ENCODE measurements at regions not wholly inside any gene's neighbourhood (a gene's known extent, or its start where the extent isn't known, plus 50 kb on each side); places are given as distances from the start of the nearest gene placed in this dataset.
"Not testable (repeated sequence)": the region's sequence is repeated elsewhere in the genome, so short reads cannot be mapped to it uniquely, and the experiment has no call there.

DNA sequence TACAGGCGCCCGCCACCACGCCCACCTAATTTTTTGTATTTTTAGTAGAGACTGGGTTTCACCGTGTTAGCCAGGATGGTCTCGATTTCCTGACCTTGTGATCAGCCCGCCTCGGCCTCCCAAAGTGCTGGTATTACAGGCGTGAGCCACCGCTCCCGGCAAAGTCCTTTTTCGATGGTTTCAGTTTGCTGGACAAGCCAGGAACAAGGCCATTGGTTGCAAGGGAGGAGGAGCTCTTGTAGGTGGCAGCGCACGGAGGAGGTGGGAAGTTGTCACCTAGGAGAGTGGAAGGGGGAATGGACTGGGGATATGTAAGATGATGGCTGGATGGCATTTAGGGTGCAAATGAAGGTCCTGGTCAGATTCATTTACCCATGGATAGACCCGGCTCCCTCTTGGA is 218.5 kb upstream of the ATP6AP2 start:
- not testable (repeated sequence) for DNase-seq

DNA sequence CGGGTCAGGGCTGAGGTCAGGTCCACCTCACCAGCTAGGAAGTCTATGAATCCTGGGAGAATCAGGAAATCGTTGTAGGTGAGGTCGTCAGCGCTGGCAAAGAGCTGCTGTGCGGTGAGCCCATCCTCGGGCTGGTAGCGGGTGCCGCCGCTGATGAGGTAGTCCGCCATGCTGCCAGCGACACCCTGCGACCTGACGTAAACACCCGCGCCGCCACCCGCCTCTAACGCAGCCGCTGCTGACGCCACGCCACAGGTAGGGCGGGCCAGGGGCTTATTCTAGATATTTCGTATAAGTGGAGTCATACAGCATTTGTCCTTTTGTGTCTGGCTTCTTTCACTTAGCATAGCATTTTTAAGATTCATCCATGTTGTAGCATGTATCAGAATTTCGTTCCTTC is 220.2 kb upstream of the ATP6AP2 start:
- DNase-seq: no peak

DNA sequence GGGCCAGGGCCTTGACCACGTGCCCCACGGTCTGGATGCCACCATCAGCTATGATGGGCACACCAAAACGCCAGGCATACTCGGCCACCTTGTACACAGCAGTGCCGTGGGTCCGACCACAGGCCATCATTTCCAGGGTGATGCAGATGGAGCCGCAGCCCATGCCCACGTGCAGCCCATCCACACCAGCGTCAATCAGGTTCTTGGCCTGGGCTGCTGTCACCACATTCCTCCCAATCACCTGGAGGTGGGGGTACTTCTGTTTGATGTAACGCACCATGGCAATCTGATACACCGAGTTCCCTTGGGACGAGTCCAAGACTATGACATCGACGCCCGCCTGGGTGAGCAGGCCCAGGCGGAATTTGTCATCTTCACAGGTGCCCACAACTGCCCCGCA is 221.2 kb upstream of the ATP6AP2 start:
- no peak for DNase-seq

DNA sequence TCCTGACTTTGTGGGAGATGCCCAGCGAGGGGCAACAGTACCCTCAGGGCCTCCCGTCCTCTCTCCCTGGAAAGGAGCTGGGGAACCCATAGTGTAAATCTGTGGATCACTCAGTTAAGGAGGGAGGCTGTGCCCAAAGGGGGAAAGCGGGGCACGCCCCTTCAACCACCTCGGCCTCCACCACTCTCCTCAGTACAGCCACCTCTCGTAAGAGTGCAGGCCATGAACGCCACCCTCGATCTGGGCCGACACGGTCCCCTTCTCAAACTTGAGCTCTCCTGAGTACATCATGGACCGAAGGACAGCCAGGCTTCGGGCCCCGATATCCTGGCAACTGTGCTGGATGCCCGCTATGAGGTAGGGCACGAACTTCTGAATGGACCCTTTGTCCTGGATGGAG is 221.8 kb upstream of the ATP6AP2 start:
- no peak for DNase-seq

DNA sequence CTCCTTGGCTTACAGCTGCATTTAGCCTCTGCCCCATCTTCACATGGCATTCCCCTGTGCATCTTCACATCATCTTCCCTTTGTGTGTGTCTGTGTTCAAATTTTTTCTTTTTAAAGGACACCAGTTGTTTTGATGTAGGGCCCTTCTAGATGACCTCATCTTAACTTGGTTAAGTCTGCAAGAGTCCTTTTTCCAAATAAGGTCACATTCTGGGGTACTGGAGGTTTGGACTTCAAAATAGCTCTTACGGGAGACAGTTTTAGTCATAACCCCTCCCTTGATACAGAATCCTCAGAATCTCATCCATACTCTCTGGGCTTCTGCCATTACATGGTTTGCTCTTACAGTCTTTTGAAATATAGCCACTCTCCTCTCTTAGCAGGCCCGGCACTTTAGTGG is 231.5 kb upstream of the ATP6AP2 start:
- DNase-seq: no peak

DNA sequence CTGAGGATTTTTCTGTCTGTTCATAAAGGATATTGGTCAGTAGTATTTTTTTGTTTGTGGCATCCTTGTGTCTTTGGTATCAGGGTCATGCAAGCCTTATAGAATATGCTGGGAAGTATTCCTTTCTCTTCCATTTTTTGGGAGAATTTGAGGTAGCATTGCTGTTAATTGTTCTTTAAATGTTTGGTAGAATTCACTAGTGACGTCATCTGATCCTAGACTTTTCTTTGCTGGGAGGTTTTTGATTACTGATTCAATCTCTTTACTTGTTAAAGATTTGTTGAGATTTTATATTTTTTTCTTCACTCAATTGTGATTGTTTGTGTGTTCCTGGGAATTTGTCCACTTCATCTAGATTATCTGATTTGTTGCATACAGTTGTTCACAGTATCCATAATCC is 234.4 kb upstream of the ATP6AP2 start:
- no peak for DNase-seq

DNA sequence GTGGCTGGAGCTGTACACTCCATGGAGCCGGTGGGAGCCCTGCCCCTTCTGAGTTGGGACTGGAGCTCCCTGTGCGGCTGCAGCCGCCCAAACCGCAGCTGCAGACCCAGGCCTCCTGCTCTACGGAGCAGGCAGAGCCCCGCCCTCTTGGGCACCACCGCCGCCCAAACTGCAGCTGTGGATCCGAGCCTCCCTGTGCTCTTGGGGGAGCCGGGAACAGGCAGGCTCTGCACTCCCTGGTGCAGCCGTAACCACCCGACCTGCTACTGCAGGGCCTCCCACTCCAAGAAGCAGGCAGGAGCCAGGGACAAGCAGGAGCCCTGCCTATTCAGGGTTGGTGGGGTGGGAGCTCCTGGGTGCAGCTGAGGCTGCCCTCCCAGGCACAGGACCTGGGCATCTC is 237.5 kb upstream of the ATP6AP2 start:
- DNase-seq: no peak

DNA sequence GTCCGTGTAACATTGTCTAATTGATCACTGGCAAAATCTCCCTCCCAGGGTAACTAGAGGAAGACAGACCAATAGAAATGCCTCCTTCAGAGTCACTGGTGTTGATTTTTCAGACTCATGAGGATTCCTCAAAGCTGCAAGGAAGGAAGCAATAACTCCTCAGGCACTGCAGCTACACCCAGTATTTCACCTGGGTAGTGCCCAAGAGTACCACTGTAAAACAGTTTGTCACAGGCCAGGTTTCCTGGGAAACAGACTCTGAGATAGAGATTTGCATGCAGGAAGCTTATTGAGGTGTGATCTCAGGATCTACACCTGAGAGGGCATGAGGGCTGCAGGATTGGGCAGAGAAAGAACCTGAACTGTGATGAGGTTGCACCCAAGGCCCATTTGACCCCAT is 240.7 kb upstream of the ATP6AP2 start:
- no peak for DNase-seq

DNA sequence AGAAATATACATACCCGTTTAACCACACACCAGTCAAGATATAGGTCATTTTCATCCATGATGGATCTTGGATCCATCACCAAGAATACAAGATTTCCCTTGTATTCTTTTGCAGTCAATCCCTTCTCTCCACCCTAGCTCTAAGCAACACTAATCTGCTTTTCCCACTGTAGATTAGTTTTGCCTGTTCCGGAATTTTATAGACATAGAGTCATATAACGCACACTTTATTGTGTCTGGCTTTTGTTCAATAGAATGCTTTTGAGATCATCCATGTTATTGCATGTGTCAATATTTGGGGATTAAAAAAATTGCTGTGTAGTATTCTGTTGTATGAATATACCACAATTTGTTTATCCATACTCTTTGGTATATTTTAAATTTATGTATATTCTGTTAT is 235.6 kb upstream of the BCOR start:
- DNase-seq: no peak

DNA sequence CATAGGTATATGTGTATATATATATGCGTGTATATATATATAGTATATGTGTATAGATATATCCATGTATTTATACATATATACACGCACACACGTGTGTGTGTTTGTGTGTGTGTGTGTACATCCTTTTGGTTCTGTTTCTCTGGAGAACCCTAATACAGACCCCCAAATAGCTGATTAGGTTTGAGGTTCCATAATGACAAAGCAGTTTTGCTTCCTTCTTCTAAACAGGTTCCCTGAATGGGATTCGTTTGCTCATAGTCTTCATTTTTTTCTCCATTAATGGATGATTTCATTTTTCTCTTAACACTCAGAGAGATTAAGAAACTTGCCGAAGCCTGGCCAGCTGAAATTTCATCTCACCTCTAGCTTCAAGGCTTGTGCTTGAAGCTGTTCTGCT is 234.0 kb upstream of the BCOR start:
- no peak for DNase-seq

DNA sequence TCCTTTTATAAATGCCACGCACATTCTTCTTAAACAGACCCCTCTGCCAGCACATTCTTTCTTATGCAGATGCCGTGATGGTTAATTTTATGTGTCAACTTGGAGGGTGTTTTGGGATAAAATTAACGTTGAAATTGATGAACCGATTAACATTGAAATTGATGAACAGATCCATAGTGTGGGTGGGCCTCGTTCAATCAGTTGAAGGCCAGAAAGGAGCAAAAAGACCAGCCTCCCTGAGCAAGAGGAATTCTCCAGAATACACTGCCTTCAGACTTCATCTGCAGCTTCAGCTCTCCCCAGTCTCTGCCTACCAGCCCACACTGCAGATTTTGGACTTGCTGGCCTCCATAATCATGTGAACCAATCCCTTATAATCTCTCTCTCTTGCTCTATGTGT is 233.6 kb upstream of the BCOR start:
- no peak for DNase-seq

DNA sequence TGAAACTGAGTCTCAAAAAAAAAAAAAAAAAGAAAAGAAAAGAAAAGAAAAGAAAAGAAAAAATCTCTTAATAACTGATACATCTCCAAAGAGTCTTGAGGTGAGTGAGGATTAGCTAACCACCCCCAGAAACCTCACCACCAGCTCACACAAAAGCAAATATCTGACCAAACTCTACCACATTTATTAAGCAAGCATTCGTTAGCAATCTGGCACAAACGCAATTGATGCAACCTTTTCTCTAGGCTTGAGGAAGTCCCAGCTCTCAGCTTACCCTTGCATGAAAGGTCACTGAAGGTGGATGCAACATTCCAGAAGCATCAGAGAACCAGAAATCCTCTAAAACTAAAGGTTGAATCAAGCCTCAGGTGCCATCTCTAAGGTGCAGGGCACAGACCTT is 231.9 kb upstream of the BCOR start:
- DNase-seq: no peak

DNA sequence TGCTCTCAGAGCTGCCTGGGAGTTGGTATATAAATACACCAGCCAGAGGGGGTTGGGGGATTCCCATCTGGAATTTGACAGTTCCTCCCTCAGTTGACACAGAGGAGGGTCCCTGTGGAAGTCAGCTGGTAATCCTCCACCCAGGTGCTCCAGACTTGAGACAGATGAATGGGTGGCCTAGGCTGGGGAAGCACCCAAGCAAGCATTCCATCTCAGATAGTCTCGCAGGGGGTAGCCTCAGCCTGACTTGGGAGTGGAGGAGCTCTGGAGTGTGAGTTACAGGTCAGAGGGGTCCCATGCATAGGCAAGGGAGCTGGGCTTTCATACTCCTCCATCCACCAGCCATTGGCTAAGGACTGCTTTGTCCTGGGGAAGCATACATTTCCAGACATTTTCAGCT is 229.3 kb upstream of the BCOR start:
- DNase-seq: no peak

DNA sequence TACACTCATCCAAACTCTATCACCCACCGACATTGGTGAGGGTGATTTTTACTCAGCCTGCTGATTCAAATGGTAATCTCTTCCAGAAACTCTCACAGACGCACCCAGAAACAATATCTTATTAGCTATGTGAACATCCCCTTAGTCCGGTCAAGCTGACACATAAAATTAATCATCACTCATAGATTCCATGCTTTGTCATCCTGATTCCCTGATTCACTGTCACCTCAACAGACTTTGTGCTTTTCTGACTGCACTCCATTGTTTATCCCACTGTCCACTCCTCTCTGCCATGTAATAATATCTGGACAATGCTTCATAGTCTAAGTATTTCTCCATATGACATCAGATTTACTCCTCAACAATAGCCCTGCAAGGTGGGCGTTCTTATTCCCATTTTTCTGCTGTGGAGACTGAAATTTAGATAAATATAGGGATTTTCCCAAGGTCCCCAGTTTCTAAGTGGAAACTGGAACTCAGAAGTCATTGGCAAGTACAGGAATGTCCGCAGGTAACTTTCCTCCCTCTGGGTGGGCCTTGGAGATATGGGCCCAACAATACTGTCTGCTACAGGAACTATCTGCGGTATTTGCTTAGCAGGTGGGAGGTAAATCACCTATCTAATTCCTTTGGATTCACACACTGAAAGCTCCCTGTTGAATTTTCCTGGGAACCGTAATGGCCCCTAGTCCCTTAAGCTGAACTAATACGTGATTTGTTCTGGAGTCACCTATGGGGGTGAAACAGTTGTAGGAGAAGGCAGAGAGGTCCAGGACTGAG is 228.6 kb upstream of the BCOR start:
- no peak for DNase-seq

DNA sequence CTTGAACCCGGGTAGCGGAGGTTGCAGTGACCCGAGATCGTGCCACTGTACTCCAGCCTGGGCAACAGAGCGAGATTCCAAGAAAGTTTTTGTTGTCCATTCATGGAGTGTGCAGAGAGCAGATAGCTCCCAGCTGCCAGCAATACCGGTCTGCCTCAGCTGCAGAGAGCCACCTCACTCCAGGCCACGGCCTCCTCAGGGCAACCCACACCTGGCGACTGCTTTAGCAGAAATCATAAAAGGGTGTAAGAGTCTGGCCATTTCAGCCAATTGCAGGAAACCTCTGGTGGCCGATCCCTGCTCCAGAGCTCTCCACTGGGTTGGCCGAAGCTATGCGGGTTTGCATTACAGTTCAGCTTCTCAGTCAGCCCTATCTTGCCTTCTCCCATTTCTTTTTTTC is 227.4 kb upstream of the BCOR start:
- no peak for DNase-seq

DNA sequence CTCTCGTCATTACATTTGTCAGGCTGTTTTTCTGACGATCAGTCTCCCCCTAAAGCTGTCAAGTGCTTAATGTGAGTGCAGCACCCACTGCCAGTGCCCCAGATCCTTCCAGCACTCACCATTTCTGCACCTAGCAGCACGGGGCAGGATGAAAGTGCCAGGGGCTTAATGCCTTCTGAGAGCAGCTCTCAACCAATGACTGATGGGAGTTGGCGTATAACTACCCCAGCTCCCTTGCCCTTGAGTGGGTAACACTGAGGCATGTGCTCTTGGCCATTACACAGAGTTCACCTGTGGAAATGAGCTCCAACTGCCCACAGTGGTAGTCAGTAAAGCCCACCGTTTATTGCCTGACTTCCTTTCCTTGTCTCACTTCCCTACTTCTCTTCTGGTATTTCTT is 226.2 kb upstream of the BCOR start:
- DNase-seq: no peak

DNA sequence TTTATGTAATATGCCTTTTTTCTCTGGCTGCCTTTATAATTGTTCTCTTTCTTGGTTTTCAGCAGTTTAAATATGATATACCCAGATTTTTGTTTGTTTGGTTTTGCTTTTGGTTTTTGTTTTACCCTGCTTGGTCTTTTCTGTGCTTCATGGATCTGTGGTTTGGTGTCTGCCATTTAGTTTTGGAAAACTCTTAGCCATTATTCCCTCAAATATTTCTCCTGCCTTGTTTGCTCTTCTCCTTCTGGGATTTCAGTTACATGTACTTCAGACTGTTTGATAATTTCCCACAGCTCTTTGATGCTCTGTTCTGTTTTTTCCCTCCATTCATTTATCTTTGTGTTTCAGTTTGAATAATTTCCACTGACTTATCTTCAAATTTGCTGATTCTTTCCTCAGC is 223.1 kb upstream of the BCOR start:
- DNase-seq: no peak

DNA sequence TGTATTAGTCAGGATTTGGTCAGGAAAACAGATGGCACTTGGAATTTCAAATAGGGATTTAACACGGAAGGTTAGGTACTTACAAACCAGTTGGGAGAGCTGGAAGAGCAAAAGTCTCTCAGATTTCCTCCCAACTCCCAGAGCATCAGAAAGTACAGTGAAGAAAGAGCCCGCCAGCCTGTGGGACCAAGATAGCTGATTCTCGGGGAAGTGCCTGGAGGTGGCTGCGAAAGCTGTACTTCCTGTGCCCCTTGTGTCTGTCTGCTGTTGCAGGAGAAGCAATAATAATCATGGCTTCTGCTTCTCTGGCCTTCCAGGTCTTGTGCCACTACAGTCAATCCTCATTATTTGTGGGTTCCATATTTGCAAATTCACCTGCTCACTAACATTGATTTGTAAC is 221.0 kb upstream of the BCOR start:
- DNase-seq: no peak

DNA sequence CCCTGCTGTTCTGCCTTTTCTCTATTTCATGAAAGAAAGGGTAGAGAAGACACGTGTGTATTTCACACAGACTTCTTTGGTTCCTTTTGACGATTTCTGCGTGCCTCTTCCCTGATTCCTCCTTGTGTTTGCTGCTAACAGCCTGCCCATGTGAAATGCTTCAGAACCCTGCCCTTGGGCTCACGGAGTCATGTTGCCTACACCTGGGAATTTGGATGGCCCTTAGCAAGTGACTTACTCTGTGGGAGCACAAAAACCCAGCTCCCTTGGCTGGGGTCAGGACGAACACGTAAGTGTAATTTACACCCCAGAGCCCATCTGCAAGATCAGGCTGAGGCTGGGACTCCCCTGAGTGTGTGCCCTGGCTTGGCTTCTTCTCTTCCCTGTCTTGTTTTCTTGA is 220.3 kb upstream of the BCOR start:
- no peak for DNase-seq

DNA sequence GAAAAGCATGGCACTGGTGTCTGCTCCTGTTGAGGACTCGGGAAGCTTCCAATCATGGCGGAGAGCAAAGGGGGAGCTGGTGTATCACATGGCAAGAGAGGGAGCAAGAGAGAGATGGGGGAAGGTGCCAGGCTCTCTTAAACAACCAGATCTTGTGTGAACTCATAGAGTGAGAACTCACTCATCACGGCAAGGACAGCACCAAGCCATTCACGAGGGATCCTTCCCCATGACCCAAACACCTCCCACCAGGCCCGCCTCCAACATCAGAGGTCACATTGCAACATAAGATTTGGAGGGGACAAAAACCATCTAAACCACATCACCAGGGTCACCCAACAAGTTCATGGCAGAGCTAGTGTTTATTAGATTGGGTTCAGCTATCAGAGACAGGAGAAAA is 218.7 kb upstream of the BCOR start:
- no peak for DNase-seq

DNA sequence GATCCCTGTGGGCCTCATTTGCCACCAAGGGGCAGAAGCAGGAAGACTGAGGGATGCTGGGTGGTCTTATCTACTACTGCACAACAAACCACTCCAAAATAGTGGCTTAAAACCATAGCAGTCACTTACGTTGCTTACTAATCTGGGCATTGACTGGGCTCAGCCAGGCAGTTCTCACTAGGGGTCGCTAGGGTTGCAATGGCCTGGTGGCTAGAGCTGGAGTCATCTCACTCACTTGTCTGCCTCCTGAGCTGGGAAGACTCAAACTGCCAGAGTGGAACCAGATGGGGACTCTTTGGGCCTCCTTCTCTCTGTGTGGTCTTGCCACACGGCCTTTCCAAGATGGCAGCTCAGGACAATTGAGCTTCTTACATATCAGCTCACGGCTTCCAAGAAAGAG is 216.3 kb upstream of the BCOR start:
- no peak for DNase-seq

DNA sequence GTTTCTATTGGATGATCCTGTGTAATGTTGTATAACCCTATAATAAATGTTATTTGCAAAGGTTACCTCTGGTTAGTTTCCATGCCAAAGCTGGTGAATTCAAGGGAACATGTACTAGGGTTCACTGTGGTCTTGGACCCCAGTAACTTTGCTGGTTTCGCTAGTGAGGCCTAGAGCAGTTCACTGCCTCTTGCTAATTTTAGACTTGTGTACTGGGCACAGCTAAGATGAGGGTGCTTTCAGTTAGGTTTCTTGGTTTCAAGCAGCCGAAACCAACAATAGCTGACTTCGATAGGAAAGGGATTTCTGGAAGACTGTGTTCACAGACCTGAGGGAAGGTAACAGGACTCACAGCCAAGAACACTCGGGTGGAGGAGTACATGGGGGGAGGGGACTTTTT is 215.5 kb upstream of the BCOR start:
- no peak for DNase-seq

DNA sequence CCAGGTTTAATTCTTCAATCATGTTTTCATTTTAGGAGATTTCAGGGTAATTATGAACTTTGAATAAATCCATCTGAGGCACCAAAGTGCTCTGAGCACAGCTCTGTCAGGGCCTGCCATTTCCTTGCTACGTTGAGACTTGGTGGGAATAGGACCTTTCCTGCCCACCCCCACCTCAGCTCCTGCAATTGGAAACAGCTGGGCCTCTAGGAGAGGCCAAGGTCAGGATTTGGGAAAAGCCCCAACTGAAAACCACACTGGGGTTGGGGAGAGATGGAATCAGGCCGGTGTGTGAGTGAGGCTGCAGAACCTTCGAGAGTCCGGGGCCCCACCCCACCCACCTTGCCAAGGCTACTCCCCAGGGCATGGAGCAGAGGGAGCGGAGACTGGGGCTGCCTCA is 212.7 kb upstream of the BCOR start:
- DNase-seq: no peak

DNA sequence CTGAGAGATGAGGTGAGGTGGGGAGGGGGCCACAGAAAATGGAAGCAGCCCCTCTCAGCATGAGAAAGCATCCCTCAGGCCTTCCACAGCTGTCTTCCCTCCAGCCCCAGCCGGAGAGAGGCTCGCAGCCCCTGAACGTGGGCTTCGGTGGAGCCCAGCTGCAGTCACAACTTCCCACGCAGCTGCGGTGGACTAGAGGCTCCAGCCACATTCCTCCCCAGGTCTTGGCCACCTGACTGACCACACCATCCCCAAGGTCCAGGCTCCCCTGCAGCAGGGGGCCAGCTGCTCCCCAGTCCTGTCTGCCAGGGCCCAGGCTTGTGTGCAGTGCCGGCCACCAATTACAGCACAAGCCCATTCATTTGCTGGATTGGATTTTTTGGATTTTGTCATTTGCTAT is 212.3 kb upstream of the BCOR start:
- DNase-seq: no peak

DNA sequence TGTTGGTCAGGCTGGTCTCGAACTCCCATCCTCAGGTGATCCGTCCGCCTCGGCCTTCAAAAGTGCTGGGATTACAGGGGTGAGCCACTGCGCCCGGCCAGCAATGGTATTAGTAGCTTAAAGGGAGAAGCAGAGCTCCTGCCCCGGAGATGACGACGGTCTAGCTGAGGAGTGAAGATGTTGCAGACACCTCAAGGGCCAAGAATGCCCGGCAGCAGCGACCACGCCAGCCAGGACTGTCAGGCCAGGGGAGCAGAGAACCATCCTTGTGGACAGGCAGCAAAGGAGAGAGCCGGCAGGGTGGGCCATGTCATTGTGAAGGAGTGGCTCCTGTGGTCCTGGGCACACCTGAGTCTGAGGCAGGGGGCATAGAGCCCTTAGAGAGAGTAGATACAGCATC is 210.1 kb upstream of the BCOR start:
- DNase-seq: no peak

DNA sequence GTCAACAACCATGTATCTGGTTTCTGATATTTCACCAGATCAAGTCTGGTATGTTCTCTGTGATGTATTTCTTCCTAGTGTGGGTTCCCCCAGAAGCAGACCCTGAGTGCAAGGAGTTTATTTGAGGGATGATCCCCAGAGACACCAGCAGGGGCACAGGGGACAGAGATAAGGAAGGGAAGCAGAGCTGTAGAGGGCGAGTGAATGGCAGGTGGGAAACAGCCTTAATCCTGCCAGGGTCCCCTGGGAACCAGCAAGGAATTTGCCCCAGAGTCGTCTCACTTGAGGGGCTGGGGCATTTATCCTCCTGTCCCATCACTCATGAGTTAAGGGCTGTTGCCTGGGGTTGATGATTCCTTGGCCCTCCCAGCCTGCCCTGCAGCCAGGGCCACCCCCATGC is 206.4 kb upstream of the BCOR start:
- no peak for DNase-seq

All from stimulated activated CD4-positive, alpha-beta T cell treated with anti-CD3 and anti-CD28 coated beads, Interleukin-12 subunit alpha, Interleukin-12 subunit beta, amount 100 ng/mL, for 4 hours (primary cell).